H1 (cell line): ENCODE measurements at regions not wholly inside any gene's neighbourhood (a gene's known extent, or its start where the extent isn't known, plus 50 kb on each side); places are given as distances from the start of the nearest gene placed in this dataset.

Source experiments
- CTCF ChIA-PET: fragments of 300-600 bp; sonication (Branson Sonifier 250); formaldehyde crosslinking; loops from one replicate; lab custom pipeline; 2021; ENCODE audit not compliant: partially characterized antibody; lab: Charles Lee
- POLR2A ChIA-PET: fragments of 300-600 bp; sonication (Branson Sonifier 250); formaldehyde crosslinking; loops from one replicate; lab custom pipeline; 2021; ENCODE audit warnings: inconsistent platforms; ENCODE audit not compliant: partially characterized antibody; lab: Charles Lee
- DNase-seq, 2 experiments: peaks; one replicate each; pipeline versions ENCODE4 v3.0.0 to v3.0.0-alpha.2; 2010 to 2022; ENCODE audit warnings: low spot score in 2 of 2, low read depth in 1 of 2, mixed read lengths in 1 of 2
- FAIRE-seq: peaks from 2 replicates; lab custom pipeline; 2011; peaks lifted over from hg19 to GRCh38; lab: Jason Lieb, UNC
- H2AFZ ChIP-seq: 2 replicates; pipeline ENCODE4 v1.8.1; 2012; ENCODE audit warnings: low read length, inconsistent platforms
- H2AK5ac ChIP-seq: 2 replicates; pipeline ENCODE4 v1.6.1; 2013; ENCODE audit warnings: low read depth, low read length
- H2BK120ac ChIP-seq: replicated peaks from 2 replicates; pipeline ENCODE3; 2013; ENCODE audit warnings: low read depth, low read length, inconsistent platforms
- H2BK12ac ChIP-seq: 2 replicates; pipeline ENCODE4 v1.6.1; 2013; ENCODE audit warnings: low read depth, low read length
- H2BK15ac ChIP-seq: 2 replicates; pipeline ENCODE4 v1.6.1; 2013; ENCODE audit warnings: low read length
- H2BK20ac ChIP-seq: 2 replicates; pipeline ENCODE4 v1.6.1; 2013; ENCODE audit warnings: low read length
- H2BK5ac ChIP-seq: 2 replicates; pipeline ENCODE4 v1.6.1; 2013; ENCODE audit warnings: low read depth, low read length
- H3K14ac ChIP-seq: 2 replicates; pipeline ENCODE4 v1.6.1; 2013; ENCODE audit warnings: inconsistent platforms; ENCODE audit not compliant: insufficient read length
- H3K18ac ChIP-seq: 2 replicates; pipeline ENCODE4 v1.6.1; 2013; ENCODE audit warnings: low read length; ENCODE audit errors: extremely low read depth
- H3K23ac ChIP-seq: 2 replicates; pipeline ENCODE4 v1.6.1; 2013; ENCODE audit warnings: inconsistent platforms; ENCODE audit not compliant: insufficient read length
- H3K23me2 ChIP-seq: 2 replicates; pipeline ENCODE4 v1.6.1; 2013; ENCODE audit warnings: low read depth, low read length
- H3K27ac ChIP-seq: 2 replicates; pipeline ENCODE4 v1.6.1; 2011; ENCODE audit warnings: low read depth, low read length, inconsistent platforms
- H3K27me3 ChIP-seq, 4 experiments: replicated peaks in 1 of 4; 1 replicate in 1 of 4; 2 replicates in 3 of 4; pipeline versions ENCODE4 v1.6.1 to v1.8.1; 2011 to 2013; ENCODE audit warnings: low read length in 3 of 4, mild to moderate bottlenecking in 3 of 4, inconsistent platforms in 2 of 4, mixed read lengths in 2 of 4, moderate library complexity in 1 of 4; ENCODE audit not compliant: control insufficient read depth in 3 of 4, insufficient read depth in 3 of 4; ENCODE audit errors: extremely low read depth in 1 of 4
- H3K36me3 ChIP-seq, 4 experiments: 2 replicates each; pipeline versions ENCODE4 v1.6.1 to v1.8.1; 2011 to 2013; ENCODE audit warnings: mild to moderate bottlenecking in 4 of 4, low read length in 3 of 4, moderate library complexity in 2 of 4, control low read depth in 1 of 4, inconsistent platforms in 1 of 4; ENCODE audit not compliant: insufficient read depth in 4 of 4, control insufficient read depth in 2 of 4
- H3K4ac ChIP-seq: replicated peaks from 2 replicates; pipeline ENCODE3; 2013; ENCODE audit warnings: low read length, low read depth, mixed read lengths, inconsistent platforms; ENCODE audit not compliant: insufficient read length
- H3K4me1 ChIP-seq, 4 experiments: replicated peaks in 1 of 4; 1 replicate in 1 of 4; 2 replicates in 3 of 4; pipeline versions ENCODE4 v1.6.1 to v1.8.1; 2011 to 2013; ENCODE audit warnings: low read length in 3 of 4, inconsistent platforms in 2 of 4, mixed read lengths in 1 of 4; ENCODE audit not compliant: insufficient read depth in 4 of 4, control insufficient read depth in 3 of 4
- H3K4me2 ChIP-seq, 2 experiments: 2 replicates each; pipeline versions ENCODE4 v1.6.1 to v1.8.1; 2011 to 2013; ENCODE audit warnings: low read depth in 2 of 2, low read length in 2 of 2, control low read depth in 1 of 2, inconsistent platforms in 1 of 2, mild to moderate bottlenecking in 1 of 2; ENCODE audit not compliant: insufficient read depth in 1 of 2
- H3K4me3 ChIP-seq, 4 experiments: fragments of 200-600, 300-600 bp in 1 of 4; sonication (generic), shearing (Covaris generic), sonication (Bioruptor Twin) in 1 of 4; 2 replicates each; pipeline versions ENCODE4 v1.5.1 to v1.8.1; 2011 to 2016; ENCODE audit warnings: low read length in 4 of 4, low read depth in 3 of 4, control low read depth in 2 of 4, inconsistent platforms in 2 of 4, mild to moderate bottlenecking in 2 of 4, mixed read lengths in 1 of 4, moderate library complexity in 1 of 4; ENCODE audit not compliant: insufficient read depth in 2 of 4; ENCODE audit errors: extremely low read depth in 1 of 4
- H3K56ac ChIP-seq: replicated peaks from 2 replicates; pipeline ENCODE3; 2013; ENCODE audit warnings: low read depth, mild to moderate bottlenecking, mixed read lengths, low read length, inconsistent platforms; ENCODE audit not compliant: insufficient read length
- H3K79me1 ChIP-seq: 2 replicates; pipeline ENCODE4 v1.6.1; 2013; ENCODE audit warnings: low read depth, low read length, control low read depth
- H3K79me2 ChIP-seq, 2 experiments: 2 replicates each; pipeline versions ENCODE4 v1.6.1 to v1.8.1; 2012 to 2013; ENCODE audit warnings: low read length in 2 of 2, mild to moderate bottlenecking in 2 of 2, inconsistent platforms in 1 of 2; ENCODE audit not compliant: insufficient read depth in 2 of 2, control insufficient read depth in 1 of 2
- H3K9ac ChIP-seq, 4 experiments: replicated peaks in 1 of 4; 1 replicate in 1 of 4; 2 replicates in 3 of 4; pipeline versions ENCODE4 v1.6.1 to v1.8.1; 2011 to 2013; ENCODE audit warnings: low read depth in 3 of 4, low read length in 3 of 4, control low read depth in 2 of 4, mild to moderate bottlenecking in 2 of 4, moderate library complexity in 2 of 4, inconsistent platforms in 1 of 4; ENCODE audit errors: extremely low read depth in 1 of 4
- H3K9me3 ChIP-seq, 2 experiments: 2 replicates each; pipeline versions ENCODE4 v1.6.1 to v1.8.1; 2012 to 2013; ENCODE audit warnings: mild to moderate bottlenecking in 2 of 2, moderate library complexity in 2 of 2, control low read depth in 1 of 2, inconsistent platforms in 1 of 2, low read depth in 1 of 2, low read length in 1 of 2, mixed read lengths in 1 of 2; ENCODE audit not compliant: insufficient read depth in 2 of 2
- H4K20me1 ChIP-seq, 2 experiments: replicated peaks in 1 of 2; 2 replicates each; pipeline versions ENCODE3 to v1.8.1; 2011 to 2013; ENCODE audit warnings: inconsistent platforms in 2 of 2, low read length in 2 of 2, mild to moderate bottlenecking in 1 of 2; ENCODE audit not compliant: insufficient read depth in 2 of 2, control insufficient read depth in 1 of 2
- H4K5ac ChIP-seq: 2 replicates; pipeline ENCODE4 v1.6.1; 2013; ENCODE audit warnings: low read length, low read depth, mixed read lengths, inconsistent platforms; ENCODE audit not compliant: insufficient read length
- H4K8ac ChIP-seq: 2 replicates; pipeline ENCODE4 v1.8.0; 2013; ENCODE audit warnings: mild to moderate bottlenecking, moderate library complexity, low read length, inconsistent platforms; ENCODE audit not compliant: insufficient read depth; ENCODE audit errors: extremely low read depth
- H4K91ac ChIP-seq: replicated peaks from 2 replicates; pipeline ENCODE3; 2013; ENCODE audit warnings: low read length, mixed read lengths, inconsistent platforms; ENCODE audit not compliant: insufficient read length
- HDAC6 ChIP-seq: IDR thresholded peaks from one replicate; pipeline ENCODE4 v1.7.1; 2012; ENCODE audit warnings: low read depth, mild to moderate bottlenecking, inconsistent platforms, low read length, moderate library complexity
- JUND ChIP-seq: IDR thresholded peaks from 2 replicates; pipeline ENCODE4 v1.6.1; 2011; ENCODE audit warnings: mild to moderate bottlenecking, improper control_type of control experiment, low read length
- MAX ChIP-seq: IDR thresholded peaks from 2 replicates; pipeline ENCODE4 v1.6.1; 2012; ENCODE audit warnings: inconsistent platforms
- RAD21 ChIP-seq, 2 experiments: IDR thresholded peaks in 1 of 2; conservative IDR thresholded peaks in 1 of 2; 2 replicates each; pipeline ENCODE4 v1.6.1; 2011; ENCODE audit warnings: low read depth in 2 of 2, low read length in 2 of 2, improper control_type of control experiment in 1 of 2, inconsistent platforms in 1 of 2, mild to moderate bottlenecking in 1 of 2, moderate library complexity in 1 of 2
- WGBS, 2 experiments: shearing (Covaris generic) in 1 of 2; methylation state at CpG; one replicate each; pipeline versions ENCODE4 v1.1.6 to v1.1.7; 2013 to 2015; ENCODE audit warnings: low lambda C conversion rate in 2 of 2, mixed read lengths in 2 of 2, inconsistent platforms in 1 of 2, low coverage in 1 of 2, missing lambda C conversion rate in 1 of 2; ENCODE audit not compliant: insufficient replicate concordance in 2 of 2, insufficient coverage in 1 of 2, insufficient read length in 1 of 2; ENCODE audit errors: extremely low coverage in 1 of 2, missing lambda C conversion rate in 1 of 2; 5-methylcytosine and 5-hydroxymethylcytosine counted together

- FAIRE-seq (no peak), DNase-seq (no peak)
- Histone ChIP-seq H4K5ac (no peak overlapping the region), H2BK120ac (no peak overlapping the region), H2AFZ (no peak overlapping the region), H3K27me3 (no peaks in the 10 kb centered on the region), H3K79me1 (no peaks in the 10 kb centered on the region), H3K56ac (no peak overlapping the region), H4K8ac (no peak overlapping the region), H3K4me1 (peaks cover 0 to 3% (median 0%) of the 10 kb centered on the region in 4 experiments; a peak in 1 of 7 replicates), H3K9me3 (peaks cover 0 to 3% of the 10 kb centered on the region in 2 experiments; a peak in 1 of 4 replicates), H2BK5ac (no peak overlapping the region), H3K36me3 (no peaks in the 10 kb centered on the region), H2AK5ac (no peak overlapping the region), H3K9ac (no peak overlapping the region), H3K4ac (no peak overlapping the region), H4K20me1 (no peaks in the 10 kb centered on the region), H3K79me2 (no peaks in the 10 kb centered on the region), H3K23me2 (no peaks in the 10 kb centered on the region), H3K27ac (no peak overlapping the region), H3K4me2 (no peak overlapping the region), H3K4me3 (no peak overlapping the region), H2BK20ac (no peak overlapping the region), H2BK12ac (no peak overlapping the region), H2BK15ac (no peak overlapping the region), H3K14ac (no peak overlapping the region), H4K91ac (no peak overlapping the region), H3K18ac (no peak overlapping the region), H3K23ac (no peak overlapping the region)
- TF ChIP-seq MAX: no peak
- TF ChIP-seq HDAC6: no peak
- TF ChIP-seq JUND: no peak
- TF ChIP-seq RAD21 (IDR thresholded peaks at IDR 0.05 in 1 of 2, conservative IDR thresholded peaks at IDR 0.05 in 1 of 2; ENCODE audit: low read depth in 2 of 2, low read length in 2 of 2): peak in 1 of 2 experiments; percentile 30; a peak in 2 of 4 replicates
- 92% methylated on average over 3 of the region's 3 CpGs; no CpG with 5 or more reads in 1 of the 2 experiments for WGBS, 2 experiments
- ChIA-PET CTCF (interaction anchor here (0.7 to 1.5 kb wide), 2 partner anchors 35 to 681 kb away, joined by 3 to 4 read pairs; no protein-coding TSS in a partner anchor), POLR2A (no interaction called here)
Measured at GRCh38 chr12:105455261-105455660, 124.8 kb downstream of the C12orf75 start.
